IMR-90 (cell line): ENCODE measurements at regions not wholly inside any gene's neighbourhood (a gene's known extent, or its start where the extent isn't known, plus 50 kb on each side); places are given as distances from the start of the nearest gene placed in this dataset.
"Not testable (repeated sequence)": the region's sequence is repeated elsewhere in the genome, so short reads cannot be mapped to it uniquely, and the experiment has no call there.

Experiments
- ATAC-seq: fragments of 200-7000 bp; cut with Tn5 transposase; 2 replicates; pipeline ENCODE4 v1.9.1; 2020; ENCODE audit warnings: low read depth, mild to moderate bottlenecking, moderate library complexity
- BruUV-seq: library from RNA; stranded (reverse); fragments of 400-500 nt; replicated peaks from 2 replicates; lab custom pipeline; 2021; lab: Mats Ljungman, UMichigan
- CTCF ChIA-PET: fragments of 300-600 bp; formaldehyde crosslinking; extraction: SDS; loops from one replicate; lab custom pipeline; 2021; ENCODE audit warnings: antibody characterized with exemption; lab: Yijun Ruan, JAX
- POLR2A ChIA-PET: fragments of 300-600 bp; sonication (Branson Sonifier 250); formaldehyde crosslinking; loops from one replicate; lab custom pipeline; 2022; ENCODE audit warnings: antibody characterized with exemption; ENCODE audit not compliant: unreplicated experiment; lab: Charles Lee
- DNase-seq: peaks from one replicate; pipeline ENCODE4 v3.0.0; 2013
- H2AFZ ChIP-seq: replicated peaks from 2 replicates; pipeline ENCODE3; 2013; ENCODE audit warnings: low read length, mild to moderate bottlenecking; ENCODE audit not compliant: poor library complexity
- H2AK5ac ChIP-seq: 2 replicates; pipeline ENCODE4 v1.6.1; 2013; ENCODE audit warnings: low read depth, low read length, inconsistent platforms
- H2AK9ac ChIP-seq: replicated peaks from 2 replicates; pipeline ENCODE3; 2013; ENCODE audit warnings: mild to moderate bottlenecking, low read depth, low read length, moderate library complexity; ENCODE audit not compliant: poor library complexity
- H2BK120ac ChIP-seq: 2 replicates; pipeline ENCODE4 v1.6.1; 2013; ENCODE audit warnings: low read depth, low read length, inconsistent platforms
- H2BK15ac ChIP-seq: 3 replicates; pipeline ENCODE4 v1.6.1; 2013; ENCODE audit warnings: low read depth, low read length, inconsistent platforms
- H2BK20ac ChIP-seq: 2 replicates; pipeline ENCODE4 v1.6.1; 2013; ENCODE audit warnings: low read depth, mild to moderate bottlenecking, inconsistent platforms, low read length, moderate library complexity
- H2BK5ac ChIP-seq: 2 replicates; pipeline ENCODE4 v1.6.1; 2013; ENCODE audit warnings: mild to moderate bottlenecking, low read depth, low read length, inconsistent platforms; ENCODE audit not compliant: poor library complexity, severe bottlenecking
- H3K14ac ChIP-seq: replicated peaks from 2 replicates; pipeline ENCODE4 v1.6.1; 2013; ENCODE audit warnings: low read depth, low read length, inconsistent platforms
- H3K18ac ChIP-seq: 2 replicates; pipeline ENCODE4 v1.6.1; 2013; ENCODE audit warnings: low read depth, low read length, control low read depth
- H3K23ac ChIP-seq: 2 replicates; pipeline ENCODE4 v1.6.1; 2013; ENCODE audit warnings: low read depth, low read length, inconsistent platforms
- H3K27ac ChIP-seq: 2 replicates; pipeline ENCODE4 v1.5.1; 2013; ENCODE audit warnings: mild to moderate bottlenecking, control low read depth, low read length; ENCODE audit not compliant: insufficient read depth
- H3K27me3 ChIP-seq: 2 replicates; pipeline ENCODE4 v1.6.1; 2013; ENCODE audit warnings: low read length; ENCODE audit not compliant: control insufficient read depth, insufficient read depth
- H3K36me3 ChIP-seq: 2 replicates; pipeline ENCODE4 v1.6.1; 2013; ENCODE audit warnings: low read length, mixed read lengths; ENCODE audit not compliant: control insufficient read depth, insufficient read depth
- H3K4ac ChIP-seq: 2 replicates; pipeline ENCODE4 v1.6.1; 2013; ENCODE audit warnings: low read depth, low read length, inconsistent platforms
- H3K4me1 ChIP-seq: 2 replicates; pipeline ENCODE4 v1.6.1; 2013; ENCODE audit warnings: low read length, mixed read lengths; ENCODE audit not compliant: control insufficient read depth, insufficient read depth
- H3K4me2 ChIP-seq: 2 replicates; pipeline ENCODE4 v1.6.1; 2013; ENCODE audit warnings: low read depth, mild to moderate bottlenecking, control low read depth, low read length, moderate library complexity
- H3K4me3 ChIP-seq: 2 replicates; pipeline ENCODE4 v1.5.1; 2013; ENCODE audit warnings: low read depth, mild to moderate bottlenecking, control low read depth, low read length, moderate library complexity; ENCODE audit not compliant: insufficient read depth
- H3K56ac ChIP-seq: 2 replicates; pipeline ENCODE4 v1.6.1; 2013; ENCODE audit warnings: low read length, inconsistent platforms; ENCODE audit not compliant: insufficient read depth; ENCODE audit errors: extremely low read depth
- H3K79me1 ChIP-seq, 2 experiments: 2 replicates each; pipeline ENCODE4 v1.6.1; 2013; ENCODE audit warnings: low read length in 2 of 2, inconsistent platforms in 1 of 2, low read depth in 1 of 2
- H3K9ac ChIP-seq: 2 replicates; pipeline ENCODE4 v1.6.1; 2013; ENCODE audit warnings: low read depth, low read length, control low read depth
- H3K9me1 ChIP-seq: 2 replicates; pipeline ENCODE4 v1.6.1; 2013; ENCODE audit warnings: low read length, inconsistent platforms; ENCODE audit not compliant: insufficient read depth
- H3K9me3 ChIP-seq: 2 replicates; pipeline ENCODE4 v1.6.1; 2013; ENCODE audit warnings: low read length; ENCODE audit not compliant: control insufficient read depth, insufficient read depth
- H4K20me1 ChIP-seq: 2 replicates; pipeline ENCODE4 v1.6.1; 2013; ENCODE audit warnings: low read length, inconsistent platforms; ENCODE audit not compliant: insufficient read depth
- H4K5ac ChIP-seq: 2 replicates; pipeline ENCODE4 v1.6.1; 2013; ENCODE audit warnings: mild to moderate bottlenecking, low read depth, low read length, control low read depth
- H4K8ac ChIP-seq, 2 experiments: 2 replicates each; pipeline ENCODE4 v1.6.1; 2013; ENCODE audit warnings: low read depth in 2 of 2, low read length in 2 of 2, control low read depth in 1 of 2, inconsistent platforms in 1 of 2
- H4K91ac ChIP-seq: 2 replicates; pipeline ENCODE4 v1.6.1; 2013; ENCODE audit warnings: low read depth, low read length, inconsistent platforms; ENCODE audit not compliant: insufficient read depth
- WGBS, 2 experiments: methylation state at CpG; one replicate each; pipeline versions ENCODE4 v1.1.5 to v1.1.7; 2013; ENCODE audit warnings: missing lambda C conversion rate in 2 of 2; ENCODE audit not compliant: insufficient read length in 1 of 2; ENCODE audit errors: extremely low coverage in 2 of 2; 5-methylcytosine and 5-hydroxymethylcytosine counted together
- dilution Hi-C: fragments of 300-500 bp; cut with HindIII; formaldehyde crosslinking; loops from one replicate; pipeline ENCODE4 v1.14.3; 2018; ENCODE audit warnings: low sequenced_read_pairs; ENCODE audit not compliant: unreplicated experiment
- in situ Hi-C: fragments of 300-500 bp; cut with MboI; formaldehyde crosslinking; loops from 3 replicates; pipeline ENCODE4 v1.14.3; 2019; ENCODE audit warnings: low sequenced_read_pairs, inconsistent platforms, mixed read lengths
- intact Hi-C: fragments of 100-400 bp; cut with micrococcal nuclease; formaldehyde crosslinking; loops from 2 replicates; pipeline ENCODE4 v1.10.0; 2022

DNA sequence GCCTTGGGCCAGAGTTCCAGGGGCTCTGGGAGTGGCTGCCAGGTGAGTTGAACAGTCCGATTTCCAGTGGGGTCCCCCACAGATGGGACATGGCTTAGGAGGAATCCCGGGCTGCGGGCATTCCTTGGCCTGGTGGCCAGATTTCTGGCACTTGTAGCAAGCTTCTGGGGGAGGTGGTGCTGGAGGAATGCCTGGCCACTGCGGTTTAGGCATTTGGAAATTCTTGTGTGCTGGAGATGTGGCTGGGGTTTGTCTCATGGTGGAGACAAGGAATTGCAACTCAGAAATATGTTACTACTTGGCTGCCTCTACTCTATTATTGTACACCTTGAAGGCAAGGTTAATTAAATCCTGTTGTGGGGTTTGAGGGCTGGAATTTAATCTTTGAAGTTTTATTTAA, 779.8 kb downstream of the UQCRFS1 start:
- H4K8ac ChIP-seq, H3K56ac ChIP-seq, POLR2A ChIA-PET, DNase-seq, intact Hi-C loops, ATAC-seq, BruUV-seq, H3K79me1 ChIP-seq, H2AK5ac ChIP-seq, H2BK120ac ChIP-seq, H3K14ac ChIP-seq, H3K4me1 ChIP-seq, H4K20me1 ChIP-seq, H3K23ac ChIP-seq, H3K36me3 ChIP-seq, H3K4ac ChIP-seq, H3K9me1 ChIP-seq, H3K18ac ChIP-seq, H4K91ac ChIP-seq, H3K4me2 ChIP-seq, H3K9ac ChIP-seq, H4K5ac ChIP-seq, H3K27me3 ChIP-seq, in situ Hi-C loops, H2BK20ac ChIP-seq, H3K4me3 ChIP-seq, H2AK9ac ChIP-seq, dilution Hi-C loops, H3K27ac ChIP-seq, H2BK15ac ChIP-seq, CTCF ChIA-PET, H2AFZ ChIP-seq, H2BK5ac ChIP-seq: not testable (repeated sequence)
- peaks cover 23% of the 10 kb centered on the region for H3K9me3 ChIP-seq
- no CpG with 5 or more reads among the region's 4 CpGs for WGBS, 2 experiments
